IPS-NIHi11 (cell line): ENCODE measurements at regions not wholly inside any gene's neighbourhood (a gene's known extent, or its start where the extent isn't known, plus 50 kb on each side); places are given as distances from the start of the nearest gene placed in this dataset.

Experiments used
- DNase-seq: peaks from one replicate; pipeline ENCODE4 v3.0.0; 2012; ENCODE audit warnings: mixed read lengths, low spot score

GRCh38 chr7:128145191-128145590, 95.9 kb upstream of the LEP start:
- DNase-seq = no peak

GRCh38 chr7:128146052-128146451, 95.0 kb upstream of the LEP start:
- DNase-seq = no peak

DNA sequence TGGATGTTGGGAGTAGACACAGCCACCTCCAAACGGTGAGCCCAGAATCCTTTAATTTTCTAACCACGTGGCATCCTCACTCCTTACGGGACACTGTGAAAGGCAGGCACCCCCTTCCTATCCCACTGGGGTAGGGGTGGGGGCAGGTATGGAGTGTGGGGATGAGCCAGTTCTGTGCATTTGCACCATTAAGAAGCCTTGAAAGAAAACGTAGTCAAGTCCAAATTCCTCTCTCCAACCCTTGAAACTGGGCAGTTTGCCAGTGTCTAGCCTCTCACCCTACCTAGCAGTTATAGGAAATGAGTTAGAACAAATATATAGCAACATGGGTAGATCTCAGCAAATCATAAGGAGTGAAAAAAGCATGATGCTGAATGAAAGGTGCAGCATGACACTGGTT, 92.4 kb upstream of the LEP start:
- DNase-seq = no peak

DNA sequence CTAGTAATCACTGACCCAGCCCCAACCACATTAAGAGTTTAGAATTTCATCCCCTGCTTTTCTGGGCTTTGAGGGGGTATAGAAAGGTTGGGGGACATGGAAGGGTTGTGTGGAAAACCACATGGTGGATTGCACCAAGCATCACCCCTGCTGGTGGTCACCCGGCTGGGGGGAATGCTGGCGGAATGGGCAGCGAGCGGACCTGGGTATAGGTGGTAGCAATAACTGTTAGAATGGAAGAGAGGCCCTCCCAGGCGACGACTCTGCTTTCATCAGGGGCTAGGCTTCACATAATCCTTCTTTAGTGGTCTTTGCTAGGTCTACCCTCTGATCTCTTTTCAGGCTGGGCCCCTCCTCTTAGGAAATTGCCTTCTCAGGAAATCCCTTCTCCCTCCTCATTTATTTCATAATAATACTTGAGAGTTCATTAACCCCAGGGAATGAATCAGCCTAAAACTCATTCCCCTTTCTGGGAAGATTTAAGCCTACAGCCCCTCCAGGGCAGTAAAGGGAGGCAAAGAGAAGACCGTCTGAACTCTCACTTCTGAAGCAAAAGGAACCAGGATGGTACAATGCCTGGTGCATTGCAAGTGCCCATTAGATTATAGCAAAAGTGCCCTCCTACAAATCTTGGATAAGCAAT, 90.7 kb upstream of the LEP start:
- no peak for DNase-seq

DNA sequence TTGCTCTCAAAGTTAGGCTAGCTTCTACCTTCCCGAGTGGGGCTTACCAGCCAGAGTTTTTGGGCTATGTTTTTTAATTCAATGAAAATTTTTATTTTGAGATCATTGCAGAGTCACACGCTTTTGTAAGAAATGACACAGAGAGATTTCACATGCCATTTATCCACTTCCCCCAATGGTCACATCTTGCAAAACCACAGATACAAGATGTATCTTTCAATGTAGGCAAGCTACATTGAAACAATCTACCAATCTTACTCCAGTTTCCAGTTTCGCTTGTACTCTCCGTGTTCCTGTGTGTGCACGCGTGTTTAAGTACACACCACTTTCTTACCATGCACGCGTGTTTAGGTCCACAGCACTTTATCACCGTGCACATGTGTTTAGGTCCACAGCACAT, 89.4 kb upstream of the LEP start:
- DNase-seq = no peak

DNA sequence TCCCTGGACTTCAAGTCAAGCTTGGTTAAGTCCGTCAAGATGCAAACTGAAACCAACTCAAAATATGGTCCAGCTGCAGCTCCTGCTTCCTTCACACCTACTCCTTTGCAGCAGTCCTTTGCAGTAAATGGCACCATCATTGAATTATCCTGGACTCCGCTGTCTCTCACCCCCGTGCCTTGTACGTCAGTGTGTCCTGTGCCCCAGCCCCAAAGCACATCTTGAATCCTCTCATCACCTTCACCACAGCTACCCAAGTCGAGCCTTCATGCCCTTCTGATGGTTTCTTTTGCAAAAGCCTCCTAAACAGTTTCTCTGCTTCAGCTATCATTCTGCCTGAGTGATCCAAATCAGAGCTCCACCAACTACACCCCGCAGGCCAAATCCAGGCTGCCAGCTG, 88.4 kb upstream of the LEP start:
- no peak for DNase-seq

- no peak for DNase-seq
These were observed 87.6 kb upstream of the LEP start for GRCh38 chr7:128153436-128153835.

DNA sequence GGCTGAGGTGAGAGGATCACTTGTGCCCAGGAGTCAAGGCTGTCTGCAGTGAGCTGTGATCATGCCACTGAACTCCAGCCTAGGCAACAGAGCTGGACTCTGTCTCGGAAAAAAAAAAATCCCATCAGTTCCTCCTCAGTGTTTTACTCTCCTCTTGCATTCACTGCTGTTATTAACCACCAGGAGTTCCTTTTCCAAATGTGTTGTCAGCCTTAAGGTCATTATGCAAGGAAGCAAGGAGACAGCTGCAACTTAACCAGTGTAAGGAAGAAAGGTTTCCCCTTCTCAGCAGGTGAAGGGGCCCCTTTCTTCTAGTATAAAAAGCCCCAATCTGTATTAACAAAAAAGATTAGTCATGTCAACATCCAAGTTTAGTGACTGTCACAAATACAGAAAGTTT, 86.6 kb upstream of the LEP start:
- no peak for DNase-seq

- DNase-seq = peak; percentile 21
These were observed 85.9 kb upstream of the LEP start for GRCh38 chr7:128155100-128155740.

DNA sequence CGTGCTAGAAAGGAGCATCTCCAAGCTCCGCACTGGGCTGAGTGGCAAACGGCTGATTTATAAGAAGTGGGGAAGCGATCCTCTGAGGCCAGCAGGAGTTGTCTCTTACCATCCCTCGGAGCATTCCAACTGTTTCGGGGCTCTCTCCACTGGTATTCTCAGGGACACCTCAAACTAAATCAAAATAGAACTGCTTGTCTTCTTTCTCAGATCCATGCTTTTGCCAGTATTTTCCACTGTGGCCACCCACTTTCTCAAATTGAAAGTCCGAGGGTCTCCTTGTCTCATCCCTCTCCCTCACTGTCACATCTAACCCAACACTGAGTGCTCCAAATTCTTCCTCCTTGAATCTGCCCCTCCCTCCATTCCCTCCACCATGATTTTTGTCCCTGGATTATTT, 83.2 kb upstream of the LEP start:
- DNase-seq = no peak

GRCh38 chr7:128158370-128158769, 82.7 kb upstream of the LEP start:
- DNase-seq = no peak

DNA sequence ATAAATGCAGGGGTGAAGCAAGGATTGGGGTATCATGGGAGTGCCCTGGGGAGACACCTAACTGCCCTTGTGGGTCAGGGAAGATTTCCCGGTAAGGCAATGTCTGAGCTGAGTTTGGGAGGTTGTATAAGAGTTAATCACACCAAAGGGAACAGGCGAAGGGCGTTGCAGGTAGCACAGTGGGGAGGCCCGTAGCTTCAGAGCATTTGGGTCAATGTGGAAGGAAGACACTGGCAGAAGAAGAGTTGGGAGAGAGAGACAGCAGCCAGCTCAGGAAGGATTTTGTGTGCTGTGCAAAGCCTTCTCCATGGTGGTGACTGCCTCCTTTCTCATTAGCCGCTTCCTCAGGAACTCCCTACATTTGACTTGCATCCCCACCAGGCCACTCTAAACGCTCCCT, 80.8 kb upstream of the LEP start:
- no peak for DNase-seq

DNA sequence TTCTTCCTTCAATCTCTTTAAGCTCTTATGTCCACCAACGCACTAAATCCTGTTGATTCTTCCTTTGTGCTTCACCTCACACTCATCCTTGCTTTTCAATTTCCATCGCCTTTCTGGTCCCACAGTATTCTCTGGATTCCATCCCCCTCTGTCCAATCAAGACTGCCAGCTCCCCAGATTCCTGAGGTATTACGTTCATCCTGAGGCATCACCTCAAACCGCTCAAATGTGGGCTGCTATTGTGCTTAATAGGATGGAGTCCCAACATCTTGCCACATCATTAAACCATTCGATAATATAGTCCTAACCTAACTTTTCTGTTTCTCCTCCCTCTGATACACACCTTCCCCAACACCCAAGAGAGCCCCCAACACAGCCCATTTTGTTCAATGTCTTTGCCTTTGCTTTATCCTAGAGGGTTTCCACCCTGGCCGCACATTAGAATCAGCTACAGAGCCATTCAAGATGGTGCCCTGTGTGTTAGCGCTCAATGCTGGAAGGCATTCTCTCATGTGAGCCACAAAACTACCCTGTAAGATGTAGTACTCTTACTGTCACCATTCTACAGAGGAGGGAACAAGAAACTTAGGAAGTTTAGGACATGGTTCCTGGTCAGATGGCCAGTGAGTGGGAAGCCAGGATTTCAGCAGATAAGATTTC, 79.5 kb upstream of the LEP start:
- DNase-seq = no peak

GRCh38 chr7:128162666-128163065, 78.4 kb upstream of the LEP start:
- DNase-seq = no peak

- no peak for DNase-seq
These were observed 77.6 kb upstream of the LEP start for GRCh38 chr7:128163473-128163872.

DNA sequence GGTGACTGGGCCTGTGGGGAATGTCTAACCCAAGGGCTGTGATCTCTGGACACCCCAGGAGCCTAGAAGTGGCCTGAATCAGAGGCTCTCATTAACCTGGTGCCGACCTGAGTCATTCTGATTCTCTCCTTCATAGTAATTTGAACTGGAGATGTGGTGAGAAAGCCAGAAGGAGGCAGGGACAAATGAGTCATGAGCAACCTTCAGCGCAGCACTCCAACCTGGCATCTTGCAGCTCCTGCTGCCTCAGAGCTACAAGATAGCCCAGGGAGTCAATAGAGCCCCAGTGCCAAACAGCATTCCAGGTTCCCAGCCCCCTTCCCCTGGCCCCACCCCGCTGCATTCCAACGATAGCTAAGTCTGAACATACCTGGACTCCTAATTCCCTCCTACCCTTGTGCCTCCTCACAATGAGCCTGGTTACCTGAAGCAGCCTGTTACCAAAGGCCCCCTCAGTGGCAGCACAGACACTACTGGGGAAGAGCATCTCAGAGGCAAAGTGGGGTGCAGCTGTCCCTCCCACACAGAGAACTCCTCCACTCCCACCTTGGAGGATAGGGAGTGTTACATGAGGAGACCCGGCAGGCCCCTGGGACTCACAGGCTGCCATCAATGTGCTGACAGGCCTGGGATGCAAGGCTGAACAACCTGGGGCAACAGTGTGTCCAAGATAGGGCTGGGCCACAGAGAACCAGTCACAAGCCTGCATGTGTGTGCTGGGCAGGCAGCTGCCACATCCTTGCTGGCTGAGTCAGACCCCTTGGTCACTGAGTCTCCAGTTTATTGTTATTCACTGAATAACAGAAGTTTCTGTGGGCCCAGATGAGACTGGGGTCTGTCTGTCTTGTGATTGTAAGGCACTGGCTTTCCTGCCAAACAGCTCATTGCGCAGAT, 76.8 kb upstream of the LEP start:
- DNase-seq = peak; percentile 57

DNA sequence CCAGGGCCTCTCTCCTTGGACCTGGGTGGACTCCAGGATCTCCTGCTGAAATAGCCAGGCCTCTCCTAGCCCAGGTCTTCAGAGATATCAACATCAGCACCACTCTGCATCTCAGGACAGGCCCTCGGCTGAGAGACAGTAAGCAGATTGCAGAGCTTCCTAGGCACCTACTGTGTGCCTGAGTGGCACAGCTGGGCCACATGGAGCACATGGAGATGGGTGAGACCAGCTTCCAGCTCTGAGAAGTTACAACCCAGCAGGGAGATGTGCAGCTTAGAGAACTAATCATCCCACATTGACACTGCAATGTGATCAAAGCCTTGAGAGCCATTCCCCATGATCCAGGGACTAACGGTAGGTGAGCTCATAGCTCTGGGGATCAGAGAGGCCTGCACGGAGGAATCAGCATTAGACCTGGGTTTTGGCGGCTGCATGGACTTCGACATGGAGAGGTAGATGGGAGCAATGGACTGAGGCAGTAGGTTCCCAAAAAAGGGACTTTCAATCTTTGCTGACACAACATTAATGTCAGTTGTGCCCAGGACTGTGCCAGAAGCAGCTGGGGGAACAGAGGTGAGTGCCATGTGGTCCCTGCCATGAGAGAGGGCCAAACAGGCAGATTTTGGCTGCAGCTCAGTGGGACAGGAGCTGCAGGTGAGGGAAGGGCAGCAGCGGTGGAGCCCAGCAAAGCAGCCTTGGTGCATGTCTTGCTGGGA, 76.0 kb upstream of the LEP start:
- DNase-seq = no peak

- no peak for DNase-seq
These were observed 75.1 kb upstream of the LEP start for GRCh38 chr7:128165927-128166420.

- peak; percentile 57 for DNase-seq
These were observed 74.5 kb upstream of the LEP start for GRCh38 chr7:128166603-128167041.

- DNase-seq = peak; percentile 73
These were observed 73.9 kb upstream of the LEP start for GRCh38 chr7:128167042-128167701.
